Neural progenitor cell (in vitro differentiated cells): ENCODE measurements at regions not wholly inside any gene's neighbourhood (a gene's known extent, or its start where the extent isn't known, plus 50 kb on each side); places are given as distances from the start of the nearest gene placed in this dataset.
A peak's percentile ranks its signal among the peaks of the same experiment; 100 is the strongest.

Experiments
- DNase-seq: peaks from one replicate; pipeline ENCODE4 v3.0.0-alpha.2; 2016; ENCODE audit warnings: low spot score
- H2AFZ ChIP-seq: fragments of 200-600 bp; sonication (generic); replicated peaks from 2 replicates; pipeline ENCODE4 v1.6.1; 2016; ENCODE audit warnings: antibody characterized with exemption
- H3F3A ChIP-seq: fragments of 200-600 bp; sonication (generic); 2 replicates; pipeline ENCODE4 v1.6.1; 2016; ENCODE audit warnings: antibody characterized with exemption, low read depth
- H3K27ac ChIP-seq: fragments of 200-600 bp; sonication (generic); 2 replicates; pipeline ENCODE4 v1.5.1; 2016; ENCODE audit warnings: mild to moderate bottlenecking
- H3K27me3 ChIP-seq: fragments of 200-600 bp; sonication (generic); 2 replicates; pipeline ENCODE4 v1.6.1; 2016; ENCODE audit warnings: mild to moderate bottlenecking, moderate library complexity
- H3K36me3 ChIP-seq: fragments of 200-600 bp; sonication (generic); 2 replicates; pipeline ENCODE4 v1.5.1; 2016
- H3K4me1 ChIP-seq: fragments of 200-600 bp; sonication (generic); 2 replicates; pipeline ENCODE4 v1.6.1; 2016; ENCODE audit warnings: mixed run types
- H3K4me2 ChIP-seq: fragments of 200-600 bp; sonication (generic); 2 replicates; pipeline ENCODE4 v1.6.1; 2016
- H3K4me3 ChIP-seq: fragments of 200-600 bp; sonication (generic); 2 replicates; pipeline ENCODE4 v1.5.1; 2016
- H3K79me2 ChIP-seq: fragments of 200-600 bp; sonication (generic); 2 replicates; pipeline ENCODE4 v1.6.1; 2016; ENCODE audit warnings: low read depth
- H3K9ac ChIP-seq: fragments of 200-600 bp; sonication (generic); 2 replicates; pipeline ENCODE4 v1.6.1; 2016
- H3K9me3 ChIP-seq: fragments of 200-600 bp; sonication (generic); 2 replicates; pipeline ENCODE4 v1.5.1; 2016; ENCODE audit warnings: low read depth
- H4K20me1 ChIP-seq: fragments of 200-600 bp; sonication (generic); 2 replicates; pipeline ENCODE4 v1.6.1; 2016; ENCODE audit warnings: low read depth
- H3K27ac Mint-ChIP-seq: 3 replicates; pipeline ENCODE4 v1.8.0; 2021; ENCODE audit warnings: mixed read lengths
- H3K27me3 Mint-ChIP-seq: 2 replicates; pipeline ENCODE4 v1.8.0; 2022; ENCODE audit warnings: low read depth, mild to moderate bottlenecking, inconsistent platforms, moderate library complexity, mixed read lengths; ENCODE audit not compliant: insufficient read depth
- H3K36me3 Mint-ChIP-seq: 3 replicates; pipeline ENCODE4 v1.8.0; 2021; ENCODE audit warnings: mixed read lengths
- H3K4me1 Mint-ChIP-seq: 3 replicates; pipeline ENCODE4 v1.8.0; 2021; ENCODE audit warnings: mixed read lengths
- H3K4me3 Mint-ChIP-seq: 3 replicates; pipeline ENCODE4 v1.8.0; 2021; ENCODE audit warnings: mild to moderate bottlenecking, moderate library complexity, mixed read lengths
- H3K9me3 Mint-ChIP-seq: 3 replicates; pipeline ENCODE4 v1.8.0; 2020; ENCODE audit warnings: mixed read lengths
- CTCF ChIP-seq: fragments of 200-600 bp; sonication (generic); IDR thresholded peaks from 2 replicates; pipeline ENCODE4 v1.5.1; 2017; ENCODE audit warnings: antibody characterized with exemption, mild to moderate bottlenecking
- EZH2 ChIP-seq: fragments of 200-600 bp; sonication (generic); IDR thresholded peaks from 2 replicates; pipeline ENCODE4 v1.6.1; 2017; ENCODE audit warnings: antibody characterized with exemption, mild to moderate bottlenecking, moderate library complexity
- EZH2phosphoT487 ChIP-seq: fragments of 200-600 bp; sonication (generic); IDR thresholded peaks from 2 replicates; pipeline ENCODE4 v1.6.1; 2017; ENCODE audit warnings: antibody characterized with exemption

GRCh38 chr4:158428242-158428641 is 93.4 kb upstream of the RXFP1 start:
- H4K20me1 ChIP-seq, result no peaks in the 10 kb centered on the region
- H2AFZ ChIP-seq, result no peak overlapping the region
- H3K9ac ChIP-seq, result no peak overlapping the region
- H3F3A ChIP-seq, result no peaks in the 10 kb centered on the region
- Mint-ChIP-seq H3K4me1 (no peaks in the 10 kb centered on the region), H3K4me3 (no peak overlapping the region), H3K27ac (no peak overlapping the region), H3K27me3 (no peaks in the 10 kb centered on the region), H3K9me3 (no peaks in the 10 kb centered on the region), H3K36me3 (no peaks in the 10 kb centered on the region)
- no peaks in the 10 kb centered on the region for H3K9me3 ChIP-seq
- H3K79me2 ChIP-seq, result no peaks in the 10 kb centered on the region
- H3K4me1 ChIP-seq, result no peaks in the 10 kb centered on the region
- DNase-seq, result no peak
- H3K27ac ChIP-seq, result no peak overlapping the region
- TF ChIP-seq CTCF (no peak), EZH2 (no peak), EZH2phosphoT487 (no peak)
- no peaks in the 10 kb centered on the region for H3K36me3 ChIP-seq
- H3K4me3 ChIP-seq, result no peak overlapping the region
- no peak overlapping the region for H3K4me2 ChIP-seq
- no peaks in the 10 kb centered on the region for H3K27me3 ChIP-seq

- H3K9me3 Mint-ChIP-seq, result no peaks in the 10 kb centered on the region
- no peaks in the 10 kb centered on the region for H3K36me3 ChIP-seq
- H3K4me3 ChIP-seq, result no peak overlapping the region
- H4K20me1 ChIP-seq, result no peaks in the 10 kb centered on the region
- peak overlapping the region; percentile 16 for H3K27ac Mint-ChIP-seq
- H3K36me3 Mint-ChIP-seq, result no peaks in the 10 kb centered on the region
- no peaks in the 10 kb centered on the region for H3K4me1 Mint-ChIP-seq
- H3K27me3 Mint-ChIP-seq, result no peaks in the 10 kb centered on the region
- H3K27ac ChIP-seq, result no peak overlapping the region
- H3K27me3 ChIP-seq, result no peaks in the 10 kb centered on the region
- H3K4me3 Mint-ChIP-seq, result no peak overlapping the region
- H3K9me3 ChIP-seq, result no peaks in the 10 kb centered on the region
- H3K9ac ChIP-seq, result no peak overlapping the region
- H2AFZ ChIP-seq, result no peak overlapping the region
- TF ChIP-seq EZH2 (no peak), EZH2phosphoT487 (no peak), CTCF (no peak)
- no peaks in the 10 kb centered on the region for H3K4me1 ChIP-seq
- no peaks in the 10 kb centered on the region for H3K79me2 ChIP-seq
- no peak overlapping the region for H3K4me2 ChIP-seq
- H3F3A ChIP-seq, result no peaks in the 10 kb centered on the region
- DNase-seq, result no peak
Observed at GRCh38 chr4:158442736-158443135, 78.9 kb upstream of the RXFP1 start.

GRCh38 chr4:158443731-158444130 is 78.0 kb upstream of the RXFP1 start:
- no peak for TF ChIP-seq CTCF
- TF ChIP-seq EZH2, result no peak
- TF ChIP-seq EZH2phosphoT487, result no peak
- H3K36me3 ChIP-seq, result no peaks in the 10 kb centered on the region
- no peaks in the 10 kb centered on the region for H3K9me3 ChIP-seq
- H3K27ac ChIP-seq, result no peak overlapping the region
- no peaks in the 10 kb centered on the region for H4K20me1 ChIP-seq
- no peaks in the 10 kb centered on the region for H3K36me3 Mint-ChIP-seq
- H3K9ac ChIP-seq, result no peak overlapping the region
- no peaks in the 10 kb centered on the region for H3K27me3 ChIP-seq
- H3F3A ChIP-seq, result no peaks in the 10 kb centered on the region
- H3K4me1 Mint-ChIP-seq, result no peaks in the 10 kb centered on the region
- H3K27ac Mint-ChIP-seq, result no peak overlapping the region
- H2AFZ ChIP-seq, result no peak overlapping the region
- no peak overlapping the region for H3K4me3 Mint-ChIP-seq
- H3K9me3 Mint-ChIP-seq, result no peaks in the 10 kb centered on the region
- no peaks in the 10 kb centered on the region for H3K79me2 ChIP-seq
- H3K4me1 ChIP-seq, result no peaks in the 10 kb centered on the region
- no peaks in the 10 kb centered on the region for H3K27me3 Mint-ChIP-seq
- DNase-seq, result no peak
- H3K4me2 ChIP-seq, result no peak overlapping the region
- no peak overlapping the region for H3K4me3 ChIP-seq

- H2AFZ ChIP-seq, result no peak overlapping the region
- H3K9me3 Mint-ChIP-seq, result no peaks in the 10 kb centered on the region
- no peak overlapping the region for H3K27ac Mint-ChIP-seq
- no peaks in the 10 kb centered on the region for H3K79me2 ChIP-seq
- H3K4me3 Mint-ChIP-seq, result no peak overlapping the region
- no peaks in the 10 kb centered on the region for H3K4me1 ChIP-seq
- no peaks in the 10 kb centered on the region for H3K27me3 ChIP-seq
- H3K4me3 ChIP-seq, result no peak overlapping the region
- no peaks in the 10 kb centered on the region for H3K9me3 ChIP-seq
- no peak overlapping the region for H3K9ac ChIP-seq
- no peak overlapping the region for H3K4me2 ChIP-seq
- no peak for DNase-seq
- H4K20me1 ChIP-seq, result no peaks in the 10 kb centered on the region
- H3K4me1 Mint-ChIP-seq, result no peaks in the 10 kb centered on the region
- H3K36me3 ChIP-seq, result no peaks in the 10 kb centered on the region
- H3K27ac ChIP-seq, result no peak overlapping the region
- no peaks in the 10 kb centered on the region for H3F3A ChIP-seq
- TF ChIP-seq EZH2, result no peak
- H3K27me3 Mint-ChIP-seq, result no peaks in the 10 kb centered on the region
- H3K36me3 Mint-ChIP-seq, result no peaks in the 10 kb centered on the region
Observed at GRCh38 chr4:158444621-158445020, 77.1 kb upstream of the RXFP1 start.
